ENCODE measurements at regions not wholly inside any gene's neighbourhood (a gene's known extent, or its start where the extent isn't known, plus 50 kb on each side); places are given as distances from the start of the nearest gene placed in this dataset.

GRCh38 chr13:97692628-97693027, 258.7 kb downstream of the RAP2A start:
- TF ChIP-seq CTCF (IDR thresholded peaks at IDR 0.05 in 8 of 11, conservative IDR thresholded peaks at IDR 0.05 in 3 of 11) (no peak), POLR2AphosphoS5 (IDR thresholded peaks at IDR 0.05) (no peak), POLR2A (IDR thresholded peaks at IDR 0.05) (no peak)
